ENCODE measurements at regions not wholly inside any gene's neighbourhood (a gene's known extent, or its start where the extent isn't known, plus 50 kb on each side); places are given as distances from the start of the nearest gene placed in this dataset.

DNA sequence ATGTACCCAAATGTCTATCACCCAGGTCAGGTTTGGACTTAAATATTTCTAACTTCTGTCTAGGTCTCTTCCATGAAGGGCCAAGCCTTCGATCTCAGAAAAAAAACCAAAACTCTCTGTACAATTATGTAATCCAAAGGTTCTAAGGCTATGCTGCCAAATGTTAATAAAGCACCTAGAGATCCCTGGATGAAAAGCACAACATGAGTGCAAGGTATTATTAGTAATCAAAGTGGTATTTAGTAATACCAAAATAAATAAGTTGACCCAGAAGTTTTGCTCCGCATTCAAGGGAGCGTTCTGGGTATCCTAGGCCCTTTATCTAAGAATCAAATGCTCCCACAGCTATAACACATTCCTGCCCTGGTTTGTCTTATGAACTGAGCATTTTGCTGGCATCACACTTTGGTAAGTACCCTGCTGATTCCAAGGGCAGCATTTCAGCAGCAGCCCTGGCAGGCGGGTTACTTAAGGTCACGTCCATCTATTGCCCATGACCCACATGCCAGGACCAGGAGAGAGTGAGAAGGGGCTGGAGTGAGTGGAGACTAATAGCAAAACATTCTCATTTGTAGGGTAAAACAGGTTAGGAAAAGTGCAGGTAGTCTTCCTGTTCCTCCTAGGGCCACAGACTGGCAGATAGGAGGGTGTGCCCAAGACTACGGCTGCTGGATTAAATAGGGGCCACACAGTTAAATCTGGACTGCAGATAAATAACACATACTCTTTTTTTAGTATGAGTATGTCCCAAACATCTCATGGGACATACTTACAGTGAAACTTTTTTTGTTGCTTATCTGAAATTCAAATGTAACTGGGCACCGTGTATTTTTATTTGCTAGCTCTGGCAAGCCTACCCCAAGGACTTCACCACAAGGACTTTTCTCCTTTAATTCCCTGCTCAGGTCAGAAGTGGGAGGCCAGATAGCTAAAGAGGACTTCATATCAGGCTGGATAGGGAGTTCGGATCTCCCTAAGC, 76.0 kb upstream of the SNRK start:
- in situ Hi-C loops (cut with HindIII; ENCODE audit: low sequenced_read_pairs): no loop called here

GRCh38 chr3:43207628-43208085, 78.7 kb upstream of the SNRK start:
- in situ Hi-C loops (cut with HindIII; ENCODE audit: low sequenced_read_pairs): no loop called here

GRCh38 chr3:43206632-43207031, 79.7 kb upstream of the SNRK start:
- in situ Hi-C loops (cut with HindIII; ENCODE audit: low sequenced_read_pairs): no loop called here

- in situ Hi-C loops (cut with HindIII; ENCODE audit: low sequenced_read_pairs): no loop called here
Measured at GRCh38 chr3:43206105-43206504, 80.2 kb upstream of the SNRK start.

GRCh38 chr3:43203022-43203421, 83.3 kb upstream of the SNRK start:
- in situ Hi-C loops (cut with HindIII; ENCODE audit: low sequenced_read_pairs): no loop called here

DNA sequence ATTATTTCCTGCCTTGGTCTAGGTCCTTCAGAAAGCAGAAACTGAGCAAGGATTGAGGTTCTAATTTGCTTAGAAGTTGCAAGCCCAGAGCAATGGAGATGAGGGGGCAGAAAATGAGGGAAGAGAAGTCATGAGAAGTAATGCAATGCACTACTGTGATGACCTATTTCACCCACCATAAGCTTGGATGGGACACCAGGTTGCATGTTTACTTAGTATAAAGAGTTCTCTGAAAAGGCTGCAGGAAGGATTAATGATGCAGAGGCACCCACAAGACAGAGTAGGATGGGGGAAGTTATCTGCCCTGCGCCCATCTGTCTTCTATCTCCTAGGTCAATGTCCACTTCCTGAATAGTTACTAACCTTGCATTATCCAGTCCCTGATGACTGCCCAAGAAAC, 84.8 kb upstream of the SNRK start:
- in situ Hi-C loops (cut with HindIII; ENCODE audit: low sequenced_read_pairs): no loop called here

DNA sequence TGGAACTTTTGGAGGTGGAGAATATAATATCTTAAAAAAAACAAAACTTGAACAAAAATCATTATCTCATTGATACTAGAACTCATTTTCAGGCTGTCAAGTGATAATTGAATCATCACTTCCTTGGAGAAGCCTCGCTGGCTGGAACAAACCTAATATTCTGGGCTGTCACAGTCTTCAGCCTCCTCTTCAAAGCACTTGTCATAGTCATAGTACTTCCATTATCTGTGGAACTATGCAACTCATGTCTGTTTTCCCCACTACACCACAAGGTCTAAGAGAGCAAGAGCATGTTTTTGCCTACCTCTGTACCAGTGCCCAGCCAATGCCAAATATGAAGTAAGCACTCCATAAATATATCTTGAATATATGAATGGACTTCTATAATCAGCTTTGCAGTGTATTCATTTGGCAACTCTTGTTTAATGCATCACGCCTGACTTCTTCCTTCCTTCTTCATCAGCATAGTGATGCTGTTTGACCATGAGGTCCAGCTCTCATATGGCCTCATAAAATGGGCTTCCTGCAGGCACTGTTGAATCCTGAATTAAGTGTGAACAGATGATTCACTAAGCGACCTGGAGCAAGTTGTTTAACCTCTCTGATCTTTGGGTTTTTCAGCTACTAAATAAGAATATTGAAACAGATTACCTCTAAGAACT, 86.6 kb upstream of the SNRK start:
- in situ Hi-C loops (cut with HindIII; ENCODE audit: low sequenced_read_pairs): no loop called here

GRCh38 chr3:43198791-43199644, 87.3 kb upstream of the SNRK start:
- in situ Hi-C loops (cut with HindIII; ENCODE audit: low sequenced_read_pairs): no loop called here

GRCh38 chr3:43198301-43198700, 88.0 kb upstream of the SNRK start:
- in situ Hi-C loops (cut with HindIII; ENCODE audit: low sequenced_read_pairs): no loop called here

- in situ Hi-C loops (cut with HindIII; ENCODE audit: low sequenced_read_pairs): no loop called here
Measured at GRCh38 chr3:43197181-43197580, 89.2 kb upstream of the SNRK start.

DNA sequence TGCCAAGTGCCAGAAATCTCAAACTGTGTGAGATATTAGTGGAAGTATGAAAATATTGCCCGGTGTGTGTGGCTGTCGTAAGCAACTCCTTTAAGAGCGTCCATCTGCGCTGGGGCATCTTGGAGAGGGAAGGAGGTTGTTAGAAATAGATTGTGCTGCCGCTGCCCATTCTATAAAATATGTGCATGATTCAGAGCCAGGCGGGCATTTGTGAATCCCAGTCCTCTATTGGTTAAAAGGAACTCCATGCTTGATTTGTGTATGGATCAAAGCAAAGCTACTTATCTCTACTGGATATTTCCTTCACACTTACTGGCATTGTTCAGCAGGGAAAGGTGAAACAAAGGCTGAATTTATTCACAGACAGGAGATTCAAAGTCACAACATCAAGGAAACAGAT, 89.6 kb upstream of the SNRK start:
- in situ Hi-C loops (cut with HindIII; ENCODE audit: low sequenced_read_pairs): no loop called here

DNA sequence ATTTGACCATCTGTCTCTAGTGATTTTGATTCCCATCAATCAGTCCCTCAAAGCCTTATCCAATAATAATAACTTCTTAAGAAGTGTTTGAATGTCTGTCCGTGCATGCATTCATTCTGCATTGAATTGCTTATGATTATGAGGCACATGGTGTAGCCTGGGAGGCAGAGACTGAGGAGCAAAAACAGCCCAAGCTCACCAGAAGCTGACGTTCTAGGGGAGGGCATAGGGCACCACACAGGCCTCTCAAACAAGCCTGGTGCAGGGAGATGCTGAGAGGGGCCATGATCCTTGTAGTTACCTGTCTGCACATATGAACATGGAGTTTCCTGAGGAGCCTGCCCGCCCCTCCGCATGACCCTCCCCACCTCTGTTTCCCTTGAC, 89.2 kb upstream of the POMGNT2 start:
- in situ Hi-C loops (cut with HindIII; ENCODE audit: low sequenced_read_pairs): no loop called here

DNA sequence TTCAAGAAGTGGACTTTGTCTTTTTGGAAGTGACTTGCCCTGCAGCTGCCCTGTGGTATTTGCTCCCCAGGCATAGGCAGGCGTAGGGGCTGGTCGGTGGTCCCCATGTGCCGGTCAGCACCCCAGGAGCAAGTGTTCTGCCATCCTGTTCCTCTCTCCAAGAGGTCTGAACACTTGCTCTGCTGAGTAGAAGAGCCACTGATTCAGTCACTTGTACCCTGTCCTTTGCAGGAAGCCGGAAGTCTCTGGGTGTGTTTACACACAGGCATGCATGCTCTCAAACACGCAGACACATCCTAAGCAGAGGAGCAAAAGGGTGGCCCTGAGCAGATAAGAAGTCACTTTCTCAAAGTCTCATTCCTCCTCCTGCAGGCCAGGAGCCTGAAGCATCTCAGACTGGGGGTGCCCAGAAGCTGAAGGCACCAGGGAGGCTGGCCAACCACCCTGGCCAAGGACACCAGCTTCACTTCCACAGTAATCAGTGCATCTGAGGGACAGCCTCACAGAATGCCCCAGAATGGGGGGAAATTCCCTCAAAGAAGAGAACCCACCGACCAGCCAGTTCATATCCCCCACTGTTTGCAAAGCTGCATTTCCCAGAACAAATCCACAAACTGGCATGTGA, 88.7 kb upstream of the POMGNT2 start:
- in situ Hi-C loops (cut with HindIII; ENCODE audit: low sequenced_read_pairs): no loop called here

DNA sequence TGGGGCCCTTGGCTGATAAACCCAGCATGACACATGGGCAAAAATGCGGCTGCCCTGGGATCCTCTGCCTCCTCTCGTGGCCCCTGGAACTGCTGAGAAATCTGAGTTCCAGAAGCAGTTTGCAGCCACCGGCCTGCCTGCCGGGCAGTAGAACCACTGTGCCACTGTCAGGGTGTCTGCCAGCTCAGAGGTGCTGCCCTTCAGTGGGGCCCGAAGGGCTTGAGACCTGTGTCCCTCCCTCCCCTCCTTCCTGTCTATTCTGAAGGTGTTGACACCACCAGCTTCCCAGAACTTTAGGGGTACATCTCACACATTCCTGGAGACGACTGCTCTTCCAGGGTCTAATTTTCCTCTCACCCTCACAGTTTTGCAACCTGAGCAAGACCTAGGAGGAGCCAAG, 88.2 kb upstream of the POMGNT2 start:
- in situ Hi-C loops (cut with HindIII; ENCODE audit: low sequenced_read_pairs): no loop called here

GRCh38 chr3:43192028-43192427, 86.1 kb upstream of the POMGNT2 start:
- in situ Hi-C loops (cut with HindIII; ENCODE audit: low sequenced_read_pairs): no loop called here

GRCh38 chr3:43191116-43191515, 85.2 kb upstream of the POMGNT2 start:
- in situ Hi-C loops (cut with HindIII; ENCODE audit: low sequenced_read_pairs): no loop called here

DNA sequence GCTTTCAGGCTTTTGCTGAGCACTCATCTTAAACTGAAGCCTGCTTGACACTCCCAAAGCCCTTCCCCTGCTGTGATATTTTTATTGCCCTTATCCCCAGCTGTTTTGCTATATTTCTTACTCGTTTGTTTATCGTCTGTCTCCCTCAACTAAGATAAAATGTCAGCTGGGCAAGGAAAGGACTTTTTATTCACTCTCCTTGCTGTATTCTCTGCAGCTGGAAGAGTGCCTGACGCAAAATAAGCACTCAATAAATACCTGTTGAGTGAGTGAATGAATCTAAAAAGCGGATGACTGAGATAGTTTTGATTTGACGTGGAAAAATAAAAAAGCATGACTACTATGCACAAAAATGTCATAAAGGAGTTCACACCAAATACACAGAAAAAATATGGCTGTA, 84.8 kb upstream of the POMGNT2 start:
- in situ Hi-C loops (cut with HindIII; ENCODE audit: low sequenced_read_pairs): no loop called here

DNA sequence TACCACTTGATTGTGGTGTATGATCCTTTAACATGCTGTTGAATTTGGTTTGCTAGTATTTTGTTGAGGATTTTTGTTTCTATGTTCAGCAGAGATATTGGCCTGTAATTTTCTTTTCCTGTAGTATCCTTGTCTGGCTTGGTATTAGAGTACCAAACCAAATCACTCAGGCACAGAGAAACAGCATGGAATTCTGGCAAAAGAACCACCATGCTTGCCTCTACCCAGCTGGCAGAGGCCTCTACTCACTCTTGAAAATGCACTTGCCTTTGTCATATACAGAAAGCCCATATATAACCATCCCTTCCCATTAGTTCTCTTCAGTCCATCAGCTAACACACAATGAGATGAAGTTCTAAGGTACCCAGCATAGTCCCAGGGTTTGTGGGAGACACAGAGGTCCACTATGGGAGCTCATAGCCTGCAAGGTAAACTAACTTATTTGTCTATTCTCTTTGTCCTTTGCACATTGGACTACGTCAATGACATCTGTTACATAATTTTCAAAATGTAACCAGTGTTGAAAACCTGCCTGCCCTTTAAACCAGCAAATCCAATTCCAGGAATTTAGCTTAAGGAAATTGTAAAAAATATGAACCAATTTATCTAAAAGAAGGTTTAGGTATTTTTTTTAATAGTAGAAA, 82.1 kb upstream of the POMGNT2 start:
- in situ Hi-C loops (cut with HindIII; ENCODE audit: low sequenced_read_pairs): no loop called here

DNA sequence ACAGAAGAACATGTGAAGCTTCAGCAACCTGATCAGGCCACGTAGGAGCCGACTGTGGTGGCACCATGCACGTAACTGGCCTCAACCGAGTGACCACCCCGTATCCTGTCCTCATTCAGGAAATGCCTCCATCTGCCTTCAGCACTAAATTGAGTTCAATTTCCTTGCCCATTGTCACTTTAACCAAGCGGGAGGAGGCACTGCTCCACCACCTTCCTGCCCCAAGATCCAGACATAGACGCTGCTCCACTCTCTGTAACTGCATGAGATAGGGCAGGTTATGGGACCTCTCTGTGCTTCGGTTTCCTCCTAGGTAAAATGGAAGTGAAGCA, 80.1 kb upstream of the POMGNT2 start:
- in situ Hi-C loops (cut with HindIII; ENCODE audit: low sequenced_read_pairs): no loop called here

- in situ Hi-C loops (cut with HindIII; ENCODE audit: low sequenced_read_pairs): no loop called here
Measured at GRCh38 chr3:43185274-43185982, 79.5 kb upstream of the POMGNT2 start.
